HG03378 (cell line): ENCODE measurements at regions not wholly inside any gene's neighbourhood (a gene's known extent, or its start where the extent isn't known, plus 50 kb on each side); places are given as distances from the start of the nearest gene placed in this dataset.

Experiments used
- ATAC-seq: cut with Tn5 transposase; IDR thresholded peaks from one replicate; pipeline ENCODE4 v1.9.1; 2021; ENCODE audit warnings: mild to moderate bottlenecking, moderate library complexity; ENCODE audit not compliant: unreplicated experiment

- no peak for ATAC-seq
Measured at GRCh38 chr6:81484251-81484650, 268.2 kb downstream of the TENT5A start.

- no peak for ATAC-seq
Measured at GRCh38 chr6:81480139-81480538, 272.3 kb downstream of the TENT5A start.

GRCh38 chr6:81476881-81477280 lies 275.6 kb downstream of the TENT5A start:
- ATAC-seq, result no peak

GRCh38 chr6:81475646-81476045 lies 276.8 kb downstream of the TENT5A start:
- ATAC-seq, result no peak

GRCh38 chr6:81465859-81466258 lies 286.6 kb downstream of the TENT5A start:
- no peak for ATAC-seq

- ATAC-seq, result no peak
Measured at GRCh38 chr6:81456416-81456815, 296.1 kb downstream of the TENT5A start.

- ATAC-seq, result no peak
Measured at GRCh38 chr6:81455641-81456040, 296.8 kb downstream of the TENT5A start.

GRCh38 chr6:81451787-81452186 lies 300.7 kb downstream of the TENT5A start:
- ATAC-seq, result peak; percentile 99

- no peak for ATAC-seq
Measured at GRCh38 chr6:81450180-81450579, 302.3 kb downstream of the TENT5A start.

- no peak for ATAC-seq
Measured at GRCh38 chr6:81446509-81446908, 306.0 kb downstream of the TENT5A start.

- ATAC-seq, result no peak
Measured at GRCh38 chr6:81439417-81439816, 313.1 kb downstream of the TENT5A start.

GRCh38 chr6:81436990-81437389 lies 315.5 kb downstream of the TENT5A start:
- ATAC-seq, result no peak

GRCh38 chr6:81413306-81413705 lies 339.2 kb downstream of the TENT5A start:
- ATAC-seq, result no peak

GRCh38 chr6:81401970-81402690 lies 350.4 kb downstream of the TENT5A start:
- no peak for ATAC-seq

GRCh38 chr6:81396916-81397315 lies 355.6 kb downstream of the TENT5A start:
- ATAC-seq, result no peak

- no peak for ATAC-seq
Measured at GRCh38 chr6:81387163-81387562, 365.3 kb downstream of the TENT5A start.

GRCh38 chr6:81384921-81385320 lies 367.6 kb downstream of the TENT5A start:
- no peak for ATAC-seq

- ATAC-seq, result no peak
Measured at GRCh38 chr6:81383472-81383871, 369.0 kb downstream of the TENT5A start.

GRCh38 chr6:81382852-81383251 lies 369.6 kb downstream of the TENT5A start:
- ATAC-seq, result no peak

GRCh38 chr6:81381382-81381916 lies 371.0 kb downstream of the TENT5A start:
- no peak for ATAC-seq

GRCh38 chr6:81380718-81381338 lies 371.7 kb downstream of the TENT5A start:
- no peak for ATAC-seq

GRCh38 chr6:81376745-81377144 lies 375.7 kb downstream of the TENT5A start:
- no peak for ATAC-seq
